ENCODE measurements at regions not wholly inside any gene's neighbourhood (a gene's known extent, or its start where the extent isn't known, plus 50 kb on each side); places are given as distances from the start of the nearest gene placed in this dataset.

GRCh38 chr17:71168053-71168741 is 952.6 kb upstream of the SOX9 start:
- DNase-seq (ENCODE audit: low read depth): no peak
- H3K4me3 ChIP-seq (ENCODE audit: low read depth, low read length): no peak overlapping the region
- no peaks in the 10 kb centered on the region for H3K27me3 ChIP-seq (ENCODE audit: control insufficient read depth, insufficient read depth, low read length)
- no peaks in the 10 kb centered on the region for H3K36me3 ChIP-seq (ENCODE audit: control insufficient read depth, insufficient read depth, low read length)
- no peak for TF ChIP-seq CTCF (IDR thresholded peaks at IDR 0.05; ENCODE audit: insufficient read depth, low read length, poor library complexity, severe bottlenecking)

- H3K27me3 ChIP-seq (ENCODE audit: control insufficient read depth, insufficient read depth, low read length): no peaks in the 10 kb centered on the region
- no peak overlapping the region for H3K4me3 ChIP-seq (ENCODE audit: low read depth, low read length)
- no peaks in the 10 kb centered on the region for H3K36me3 ChIP-seq (ENCODE audit: control insufficient read depth, insufficient read depth, low read length)
- no peak for TF ChIP-seq CTCF (IDR thresholded peaks at IDR 0.05; ENCODE audit: insufficient read depth, low read length, poor library complexity, severe bottlenecking)
- no peak for DNase-seq (ENCODE audit: low read depth)
Observed at GRCh38 chr17:71170070-71170469, 950.8 kb upstream of the SOX9 start.

- DNase-seq (ENCODE audit: low read depth): no peak
- no peaks in the 10 kb centered on the region for H3K27me3 ChIP-seq (ENCODE audit: control insufficient read depth, insufficient read depth, low read length)
- no peak for TF ChIP-seq CTCF (IDR thresholded peaks at IDR 0.05; ENCODE audit: insufficient read depth, low read length, poor library complexity, severe bottlenecking)
- no peaks in the 10 kb centered on the region for H3K36me3 ChIP-seq (ENCODE audit: control insufficient read depth, insufficient read depth, low read length)
- H3K4me3 ChIP-seq (ENCODE audit: low read depth, low read length): no peak overlapping the region
Observed at GRCh38 chr17:71171270-71171669, 949.5 kb upstream of the SOX9 start.

- Histone ChIP-seq H3K36me3 (ENCODE audit: control insufficient read depth, insufficient read depth, low read length) (no peaks in the 10 kb centered on the region), H3K27me3 (ENCODE audit: control insufficient read depth, insufficient read depth, low read length) (no peaks in the 10 kb centered on the region), H3K4me3 (ENCODE audit: low read depth, low read length) (no peak overlapping the region)
- no peak for DNase-seq (ENCODE audit: low read depth)
- no peak for TF ChIP-seq CTCF (IDR thresholded peaks at IDR 0.05; ENCODE audit: insufficient read depth, low read length, poor library complexity, severe bottlenecking)
Observed at GRCh38 chr17:71173991-71174390, 946.8 kb upstream of the SOX9 start.

GRCh38 chr17:71176331-71176730 is 944.5 kb upstream of the SOX9 start:
- no peak for DNase-seq (ENCODE audit: low read depth)
- no peaks in the 10 kb centered on the region for H3K36me3 ChIP-seq (ENCODE audit: control insufficient read depth, insufficient read depth, low read length)
- no peak for TF ChIP-seq CTCF (IDR thresholded peaks at IDR 0.05; ENCODE audit: insufficient read depth, low read length, poor library complexity, severe bottlenecking)
- H3K27me3 ChIP-seq (ENCODE audit: control insufficient read depth, insufficient read depth, low read length): no peaks in the 10 kb centered on the region
- H3K4me3 ChIP-seq (ENCODE audit: low read depth, low read length): no peak overlapping the region

GRCh38 chr17:71176928-71177443 is 943.8 kb upstream of the SOX9 start:
- DNase-seq (ENCODE audit: low read depth): no peak
- no peak for TF ChIP-seq CTCF (IDR thresholded peaks at IDR 0.05; ENCODE audit: insufficient read depth, low read length, poor library complexity, severe bottlenecking)
- H3K4me3 ChIP-seq (ENCODE audit: low read depth, low read length): no peak overlapping the region
- no peaks in the 10 kb centered on the region for H3K27me3 ChIP-seq (ENCODE audit: control insufficient read depth, insufficient read depth, low read length)
- no peaks in the 10 kb centered on the region for H3K36me3 ChIP-seq (ENCODE audit: control insufficient read depth, insufficient read depth, low read length)
